Lower lobe of right lung (tissue), 2 donors: ENCODE measurements at regions not wholly inside any gene's neighbourhood (a gene's known extent, or its start where the extent isn't known, plus 50 kb on each side); places are given as distances from the start of the nearest gene placed in this dataset.

Experiments used
- ATAC-seq, 2 donors: fragments of 200-7000 bp; cut with Tn5 transposase; one replicate each; pipeline ENCODE4 v1.9.1; 2020 to 2022; ENCODE audit warnings: mild to moderate bottlenecking in 2 of 2, moderate library complexity in 2 of 2
- DNase-seq: peaks from one replicate; pipeline ENCODE4 v3.0.0-alpha.2; 2020
- H3K27ac ChIP-seq: fragments of 200-600 bp; one replicate; pipeline ENCODE4 v1.8.0; 2022
- H3K27me3 ChIP-seq: fragments of 200-600 bp; one replicate; pipeline ENCODE4 v1.8.0; 2022; ENCODE audit warnings: low read depth
- H3K36me3 ChIP-seq: fragments of 200-600 bp; one replicate; pipeline ENCODE4 v1.8.0; 2022; ENCODE audit warnings: mild to moderate bottlenecking
- H3K4me1 ChIP-seq: fragments of 200-600 bp; one replicate; pipeline ENCODE4 v1.8.0; 2022
- H3K4me3 ChIP-seq: fragments of 200-600 bp; one replicate; pipeline ENCODE4 v1.8.0; 2022; ENCODE audit warnings: mild to moderate bottlenecking
- H3K9me3 ChIP-seq: fragments of 200-600 bp; one replicate; pipeline ENCODE4 v1.8.0; 2022
- intact Hi-C: fragments of 100-400 bp; cut with DNase I; formaldehyde crosslinking; loops from one replicate; pipeline ENCODE4 v1.11.0; 2022
- TF ChIP-seq, protein P1 (sequence below): fragments of 200-600 bp; IDR thresholded peaks from one replicate; pipeline ENCODE4 v1.8.0; 2022; ENCODE audit warnings: antibody characterized with exemption, mild to moderate bottlenecking
- donor health status: DM: no; HTN: yes; CAD: no; lungs with severe emphysema.

DNA sequence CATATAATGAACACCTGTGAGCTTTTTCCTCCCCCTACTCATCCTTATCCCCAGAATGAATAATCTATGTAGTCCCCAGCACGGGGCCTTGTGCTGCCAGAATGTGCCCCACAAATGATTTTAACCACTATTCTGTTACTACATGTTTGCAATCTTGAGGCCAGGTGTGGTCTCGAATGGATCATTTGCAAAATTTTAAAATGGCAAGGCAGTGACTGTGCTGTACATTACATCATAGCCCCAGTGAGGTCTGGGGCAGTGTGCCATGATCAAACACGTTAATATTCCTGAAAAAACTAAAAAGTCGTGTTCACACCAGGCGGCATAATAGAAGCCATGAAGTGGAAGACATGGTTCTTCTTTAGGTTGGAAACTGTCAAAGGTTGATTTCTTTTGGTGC lies 479.9 kb upstream of the EEF2KMT start:
- Histone ChIP-seq H3K36me3 (no peaks in the 10 kb centered on the region), H3K9me3 (no peaks in the 10 kb centered on the region), H3K4me1 (no peaks in the 10 kb centered on the region), H3K27me3 (peaks cover 6% of the 10 kb centered on the region), H3K27ac (no peak overlapping the region), H3K4me3 (no peak overlapping the region)
- no peak for ATAC-seq
- no peak for DNase-seq
- TF ChIP-seq, protein P1, sequence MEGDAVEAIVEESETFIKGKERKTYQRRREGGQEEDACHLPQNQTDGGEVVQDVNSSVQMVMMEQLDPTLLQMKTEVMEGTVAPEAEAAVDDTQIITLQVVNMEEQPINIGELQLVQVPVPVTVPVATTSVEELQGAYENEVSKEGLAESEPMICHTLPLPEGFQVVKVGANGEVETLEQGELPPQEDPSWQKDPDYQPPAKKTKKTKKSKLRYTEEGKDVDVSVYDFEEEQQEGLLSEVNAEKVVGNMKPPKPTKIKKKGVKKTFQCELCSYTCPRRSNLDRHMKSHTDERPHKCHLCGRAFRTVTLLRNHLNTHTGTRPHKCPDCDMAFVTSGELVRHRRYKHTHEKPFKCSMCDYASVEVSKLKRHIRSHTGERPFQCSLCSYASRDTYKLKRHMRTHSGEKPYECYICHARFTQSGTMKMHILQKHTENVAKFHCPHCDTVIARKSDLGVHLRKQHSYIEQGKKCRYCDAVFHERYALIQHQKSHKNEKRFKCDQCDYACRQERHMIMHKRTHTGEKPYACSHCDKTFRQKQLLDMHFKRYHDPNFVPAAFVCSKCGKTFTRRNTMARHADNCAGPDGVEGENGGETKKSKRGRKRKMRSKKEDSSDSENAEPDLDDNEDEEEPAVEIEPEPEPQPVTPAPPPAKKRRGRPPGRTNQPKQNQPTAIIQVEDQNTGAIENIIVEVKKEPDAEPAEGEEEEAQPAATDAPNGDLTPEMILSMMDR = no peak
- intact Hi-C loops = no loop called here

DNA sequence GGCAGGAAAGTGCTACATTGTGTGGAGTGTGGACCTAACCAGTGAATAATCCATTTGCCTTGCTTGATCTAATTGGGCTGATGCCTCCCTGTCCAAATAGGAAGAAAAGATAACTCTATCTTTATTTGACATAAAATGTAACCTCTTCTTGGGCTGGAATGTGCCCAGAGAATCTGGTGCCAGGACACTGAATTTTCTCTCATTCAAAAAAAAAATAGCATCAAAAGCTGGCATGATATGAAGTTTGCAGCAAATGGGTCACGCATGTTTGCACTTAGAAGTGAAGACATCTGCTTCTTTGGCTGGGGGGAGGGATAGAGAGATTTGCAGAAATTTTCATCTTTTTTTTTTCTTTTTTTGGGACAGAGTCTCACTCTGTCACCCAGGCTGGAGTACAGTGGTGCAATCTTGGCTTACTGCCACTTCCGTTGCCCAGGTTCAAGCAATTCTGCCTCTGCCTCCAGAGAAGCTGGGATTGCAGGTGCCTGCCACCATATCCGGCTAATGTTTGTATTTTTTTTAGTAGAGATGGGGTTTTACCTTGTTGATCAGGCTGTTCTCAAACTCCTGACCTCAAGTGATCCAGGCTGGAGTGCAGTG lies 478.2 kb upstream of the EEF2KMT start:
- DNase-seq = no peak
- no peaks in the 10 kb centered on the region for H3K27me3 ChIP-seq
- no peaks in the 10 kb centered on the region for H3K36me3 ChIP-seq
- TF ChIP-seq, protein P1 = no peak
- H3K4me3 ChIP-seq = no peak overlapping the region
- H3K9me3 ChIP-seq = no peaks in the 10 kb centered on the region
- ATAC-seq = no peak
- no peaks in the 10 kb centered on the region for H3K4me1 ChIP-seq
- intact Hi-C loops = no loop called here
- no peak overlapping the region for H3K27ac ChIP-seq

DNA sequence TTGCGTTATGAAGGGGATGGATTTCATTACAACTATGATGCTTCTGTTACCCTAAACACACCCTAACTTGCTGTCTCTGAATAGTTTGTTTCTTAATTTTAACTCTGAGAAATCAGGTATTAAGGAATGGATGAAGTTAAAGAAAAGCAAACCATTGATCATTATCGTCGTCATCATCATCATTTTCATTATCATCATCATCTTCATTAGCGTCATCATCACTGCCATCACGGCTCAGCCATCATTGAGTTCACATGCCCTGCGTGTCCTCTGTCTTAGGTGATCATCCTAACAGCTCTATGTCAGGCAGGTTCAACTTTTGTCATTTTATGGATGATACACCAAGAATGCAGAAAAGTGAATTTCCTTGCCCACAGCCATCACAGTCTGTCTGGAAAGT lies 477.5 kb upstream of the EEF2KMT start:
- TF ChIP-seq, protein P1 = no peak
- intact Hi-C loops = no loop called here

DNA sequence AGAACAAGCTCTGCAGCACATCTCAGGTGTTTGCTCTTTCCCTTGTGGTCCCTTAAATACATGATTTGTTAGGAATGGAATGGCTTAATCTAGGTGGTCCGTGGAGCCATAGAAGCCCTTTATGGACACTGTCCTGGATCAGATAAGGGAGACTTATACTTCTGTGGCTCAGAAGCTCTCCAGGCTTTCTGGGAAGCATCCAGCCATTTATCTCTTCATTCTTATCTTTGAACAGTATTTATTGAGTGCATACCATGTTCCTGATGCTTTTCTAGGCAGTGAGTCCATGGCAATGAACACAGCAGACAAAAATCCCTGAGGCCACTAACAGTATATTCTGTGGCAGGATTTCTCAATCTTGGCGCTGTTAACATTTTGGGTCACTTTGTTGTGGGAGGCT lies 474.5 kb upstream of the EEF2KMT start:
- H3K36me3 ChIP-seq = no peaks in the 10 kb centered on the region
- no peaks in the 10 kb centered on the region for H3K4me1 ChIP-seq
- no peak overlapping the region for H3K4me3 ChIP-seq
- ATAC-seq (no peak), DNase-seq (no peak)
- TF ChIP-seq, protein P1 = no peak
- no peaks in the 10 kb centered on the region for H3K27me3 ChIP-seq
- no peaks in the 10 kb centered on the region for H3K9me3 ChIP-seq
- H3K27ac ChIP-seq = no peak overlapping the region
- intact Hi-C loops = no loop called here

More for the DNA sequence above, 477.5 kb upstream of the EEF2KMT start:
- DNase-seq (no peak), ATAC-seq (no peak)
- Histone ChIP-seq H3K9me3 (no peaks in the 10 kb centered on the region), H3K4me3 (no peak overlapping the region), H3K36me3 (no peaks in the 10 kb centered on the region), H3K4me1 (no peaks in the 10 kb centered on the region), H3K27ac (no peak overlapping the region), H3K27me3 (no peaks in the 10 kb centered on the region)

DNA sequence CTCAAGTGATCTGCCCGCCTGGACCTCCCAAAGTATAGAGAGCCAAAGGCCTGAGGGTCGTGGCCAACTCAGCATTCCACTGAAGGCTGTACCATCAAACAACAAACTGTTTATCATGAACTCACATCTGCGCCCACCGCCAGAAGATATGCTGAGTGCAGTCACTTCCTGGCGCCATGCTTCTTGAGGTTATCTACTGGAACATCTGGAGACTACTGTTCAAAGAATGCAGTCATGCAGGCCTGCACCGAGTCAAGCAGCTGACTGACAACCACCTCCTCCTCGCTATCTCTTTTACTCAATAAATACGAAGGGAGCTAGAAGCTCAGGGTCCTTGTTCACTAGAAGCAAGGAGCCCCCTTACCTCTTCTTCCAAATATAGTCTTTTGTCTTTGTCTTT lies 473.9 kb upstream of the EEF2KMT start:
- intact Hi-C loops = no loop called here
- Histone ChIP-seq H3K9me3 (no peaks in the 10 kb centered on the region), H3K4me3 (no peak overlapping the region), H3K27me3 (no peaks in the 10 kb centered on the region), H3K4me1 (no peaks in the 10 kb centered on the region), H3K36me3 (no peaks in the 10 kb centered on the region), H3K27ac (no peak overlapping the region)
- no peak for DNase-seq
- TF ChIP-seq, protein P1 = no peak
- no peak for ATAC-seq
